ENCODE measurements at regions not wholly inside any gene's neighbourhood (a gene's known extent, or its start where the extent isn't known, plus 50 kb on each side); places are given as distances from the start of the nearest gene placed in this dataset.
A peak's percentile ranks its signal among the peaks of the same experiment; 100 is the strongest.
"Not testable (repeated sequence)": the region's sequence is repeated elsewhere in the genome, so short reads cannot be mapped to it uniquely, and the experiment has no call there.

- Histone ChIP-seq H3K9me3 (no peaks in the 10 kb centered on the region), H3K27ac (no peak overlapping the region), H3K4me3 (no peak overlapping the region), H3K27me3 (no peaks in the 10 kb centered on the region), H3K36me3 (no peaks in the 10 kb centered on the region), H3K4me1 (no peaks in the 10 kb centered on the region)
- TF ChIP-seq POLR2A (IDR thresholded peaks at IDR 0.05): no peak
- no peak for TF ChIP-seq EP300 (IDR thresholded peaks at IDR 0.05)
- TF ChIP-seq, protein P1, sequence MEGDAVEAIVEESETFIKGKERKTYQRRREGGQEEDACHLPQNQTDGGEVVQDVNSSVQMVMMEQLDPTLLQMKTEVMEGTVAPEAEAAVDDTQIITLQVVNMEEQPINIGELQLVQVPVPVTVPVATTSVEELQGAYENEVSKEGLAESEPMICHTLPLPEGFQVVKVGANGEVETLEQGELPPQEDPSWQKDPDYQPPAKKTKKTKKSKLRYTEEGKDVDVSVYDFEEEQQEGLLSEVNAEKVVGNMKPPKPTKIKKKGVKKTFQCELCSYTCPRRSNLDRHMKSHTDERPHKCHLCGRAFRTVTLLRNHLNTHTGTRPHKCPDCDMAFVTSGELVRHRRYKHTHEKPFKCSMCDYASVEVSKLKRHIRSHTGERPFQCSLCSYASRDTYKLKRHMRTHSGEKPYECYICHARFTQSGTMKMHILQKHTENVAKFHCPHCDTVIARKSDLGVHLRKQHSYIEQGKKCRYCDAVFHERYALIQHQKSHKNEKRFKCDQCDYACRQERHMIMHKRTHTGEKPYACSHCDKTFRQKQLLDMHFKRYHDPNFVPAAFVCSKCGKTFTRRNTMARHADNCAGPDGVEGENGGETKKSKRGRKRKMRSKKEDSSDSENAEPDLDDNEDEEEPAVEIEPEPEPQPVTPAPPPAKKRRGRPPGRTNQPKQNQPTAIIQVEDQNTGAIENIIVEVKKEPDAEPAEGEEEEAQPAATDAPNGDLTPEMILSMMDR (IDR thresholded peaks at IDR 0.05): no peak
- TF ChIP-seq POLR2AphosphoS5 (IDR thresholded peaks at IDR 0.05): no peak
- no peak for DNase-seq
- 41 to 57% (median 43%) methylated on average over 1 of the region's 1 CpG for WGBS, 5 donors
- intact Hi-C loops (cut with DNase I; ENCODE audit: low total_unique reads): no loop called here
Measured at GRCh38 chr4:91887926-91888325, 415.8 kb upstream of the GRID2 start.

GRCh38 chr4:91891217-91891616, 412.5 kb upstream of the GRID2 start:
- H3K4me3 ChIP-seq; H3K27ac ChIP-seq; DNase-seq; H3K27me3 ChIP-seq; intact Hi-C loops (cut with DNase I; ENCODE audit: low total_unique reads); H3K36me3 ChIP-seq; H3K9me3 ChIP-seq; H3K4me1 ChIP-seq: not testable (repeated sequence)
- 92 to 98% (median 94%) methylated on average over 4 to 5 of the region's 5 CpGs for WGBS, 5 donors

- H3K9me3 ChIP-seq: no peaks in the 10 kb centered on the region
- no peak overlapping the region for H3K4me3 ChIP-seq
- no peaks in the 10 kb centered on the region for H3K4me1 ChIP-seq
- H3K27me3 ChIP-seq: no peaks in the 10 kb centered on the region
- no peak for TF ChIP-seq EP300 (IDR thresholded peaks at IDR 0.05)
- TF ChIP-seq, protein P1 (IDR thresholded peaks at IDR 0.05): no peak
- no peak for TF ChIP-seq POLR2A (IDR thresholded peaks at IDR 0.05)
- TF ChIP-seq POLR2AphosphoS5 (IDR thresholded peaks at IDR 0.05): no peak
- H3K27ac ChIP-seq: no peak overlapping the region
- no peak for DNase-seq
- intact Hi-C loops (cut with DNase I; ENCODE audit: low total_unique reads): no loop called here
- no peaks in the 10 kb centered on the region for H3K36me3 ChIP-seq
Measured at GRCh38 chr4:91894006-91894405, 409.8 kb upstream of the GRID2 start.

GRCh38 chr4:91904556-91904955, 399.2 kb upstream of the GRID2 start:
- TF ChIP-seq POLR2A (IDR thresholded peaks at IDR 0.05): no peak
- no peak for TF ChIP-seq POLR2AphosphoS5 (IDR thresholded peaks at IDR 0.05)
- TF ChIP-seq, protein P1 (IDR thresholded peaks at IDR 0.05): no peak
- TF ChIP-seq EP300 (IDR thresholded peaks at IDR 0.05): no peak
- H3K4me1 ChIP-seq: no peaks in the 10 kb centered on the region
- no peaks in the 10 kb centered on the region for H3K27me3 ChIP-seq
- intact Hi-C loops (cut with DNase I; ENCODE audit: low total_unique reads): no loop called here
- H3K4me3 ChIP-seq: no peak overlapping the region
- H3K36me3 ChIP-seq: no peaks in the 10 kb centered on the region
- H3K27ac ChIP-seq: no peak overlapping the region
- DNase-seq: no peak
- H3K9me3 ChIP-seq: no peaks in the 10 kb centered on the region
- 31 to 71% (median 48%) methylated on average over 1 of the region's 1 CpG for WGBS, 5 donors

GRCh38 chr4:91909963-91910362, 393.8 kb upstream of the GRID2 start:
- Histone ChIP-seq H3K27me3 (no peaks in the 10 kb centered on the region), H3K36me3 (no peaks in the 10 kb centered on the region), H3K4me3 (no peak overlapping the region), H3K27ac (no peak overlapping the region), H3K4me1 (no peaks in the 10 kb centered on the region), H3K9me3 (no peaks in the 10 kb centered on the region)
- TF ChIP-seq POLR2AphosphoS5 (IDR thresholded peaks at IDR 0.05) (no peak), POLR2A (IDR thresholded peaks at IDR 0.05) (no peak), EP300 (IDR thresholded peaks at IDR 0.05) (no peak)
- TF ChIP-seq, protein P1 (IDR thresholded peaks at IDR 0.05): no peak
- intact Hi-C loops (cut with DNase I; ENCODE audit: low total_unique reads): no loop called here
- peak in 1 of 2 donors; percentile 1 for DNase-seq
- WGBS, 5 donors: 8 to 34% (median 21%) methylated on average over 2 of the region's 2 CpGs
